RPMI7951 (cell line): ENCODE measurements at regions not wholly inside any gene's neighbourhood (a gene's known extent, or its start where the extent isn't known, plus 50 kb on each side); places are given as distances from the start of the nearest gene placed in this dataset.
"Not testable (repeated sequence)": the region's sequence is repeated elsewhere in the genome, so short reads cannot be mapped to it uniquely, and the experiment has no call there.

Experiments
- DNase-seq: peaks from one replicate; pipeline ENCODE4 v3.0.0-alpha.2; 2012; ENCODE audit warnings: low read depth

DNA sequence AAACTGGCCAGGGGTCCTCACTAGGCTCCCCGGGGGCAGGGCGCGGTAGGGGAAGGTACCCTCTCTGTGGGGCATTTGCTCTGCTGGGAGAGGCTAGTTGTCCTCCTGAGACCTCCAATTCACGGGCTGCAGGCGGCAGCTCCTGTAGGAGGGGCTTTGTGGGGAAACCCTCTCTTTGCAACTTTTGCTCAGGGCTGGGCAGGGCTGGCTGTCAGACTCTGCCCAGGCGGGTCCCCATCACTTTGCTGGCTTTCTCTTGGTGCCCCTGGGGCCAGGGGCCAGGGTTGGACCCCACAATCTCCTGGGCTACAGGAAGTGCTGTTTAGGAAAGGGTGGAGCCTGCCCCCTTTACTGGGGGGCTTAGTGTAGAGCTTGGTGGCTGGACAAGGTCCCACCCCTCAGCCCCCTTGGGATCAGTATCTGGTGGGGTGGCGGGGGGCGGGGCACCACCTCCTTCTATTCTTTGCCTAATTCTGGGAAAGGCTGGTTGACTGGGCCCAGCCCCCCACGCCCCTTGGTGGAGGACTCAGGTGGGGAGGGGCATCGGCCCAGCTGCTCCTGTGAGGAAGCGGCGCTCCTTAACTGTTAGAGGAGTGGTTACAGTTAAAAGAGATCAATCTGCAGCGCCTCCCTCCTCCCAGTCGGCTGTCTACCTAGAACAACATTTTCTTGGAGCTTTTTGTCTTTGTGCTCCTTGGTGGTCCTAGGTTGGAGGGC is 918.7 kb downstream of the AACS start:
- DNase-seq: no peak

DNA sequence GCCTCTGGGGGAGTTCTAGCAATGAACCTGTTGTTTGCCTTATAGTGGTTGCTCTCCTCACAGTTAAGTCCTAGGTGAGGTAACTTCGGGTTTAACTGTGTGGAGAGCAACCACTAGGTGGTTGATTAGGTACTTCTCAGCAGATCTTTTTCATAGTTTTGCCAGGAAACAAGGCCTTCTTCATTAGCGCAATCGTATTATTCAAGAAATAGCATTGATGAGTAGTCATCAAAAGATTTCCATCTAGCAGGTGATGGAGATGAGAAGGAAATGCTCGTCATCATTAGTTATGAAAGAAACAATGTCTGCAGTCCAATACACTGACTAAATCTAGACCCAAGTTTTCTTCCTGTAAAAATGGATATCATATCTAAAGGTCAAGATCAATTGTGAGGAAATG is 923.3 kb downstream of the AACS start:
- DNase-seq: no peak

DNA sequence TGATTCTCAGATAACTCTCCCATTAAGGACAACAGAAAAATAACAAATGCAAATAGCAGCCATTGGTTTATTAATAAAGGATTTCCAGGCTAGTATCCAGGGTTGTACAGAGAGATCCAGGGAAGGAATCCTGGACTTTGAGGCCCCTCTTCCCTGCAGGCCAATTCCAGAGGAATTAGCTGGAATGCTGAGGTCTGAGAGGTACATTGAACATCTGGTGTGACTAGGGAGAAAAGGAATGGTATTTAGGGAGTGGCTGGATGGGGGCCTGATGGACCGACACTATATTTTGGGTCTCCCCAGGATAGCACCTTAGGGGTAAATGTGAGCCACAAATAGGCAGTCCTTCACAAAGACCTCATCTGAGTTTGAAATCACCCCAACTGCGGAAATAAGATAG is 924.5 kb downstream of the AACS start:
- DNase-seq: peak; percentile 36

DNA sequence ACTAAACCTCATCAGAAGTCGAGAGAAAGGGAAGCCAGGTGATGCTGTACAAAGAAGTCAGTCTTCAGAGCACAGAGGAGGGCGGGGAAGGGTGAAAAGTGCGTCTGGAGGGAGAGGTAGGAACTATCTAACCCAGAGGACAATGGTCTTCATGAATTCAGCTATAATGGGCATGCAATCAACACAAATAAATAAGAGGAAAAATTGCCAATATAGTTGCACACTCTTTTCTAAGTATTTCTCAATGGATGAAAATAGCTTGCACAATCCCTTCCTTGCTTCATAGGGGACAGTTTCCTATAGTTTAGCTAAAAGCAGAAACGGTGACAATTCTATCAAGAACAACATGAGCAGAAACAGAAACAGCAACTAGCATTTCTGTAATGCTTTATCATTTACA is 931.2 kb downstream of the AACS start:
- DNase-seq: no peak

DNA sequence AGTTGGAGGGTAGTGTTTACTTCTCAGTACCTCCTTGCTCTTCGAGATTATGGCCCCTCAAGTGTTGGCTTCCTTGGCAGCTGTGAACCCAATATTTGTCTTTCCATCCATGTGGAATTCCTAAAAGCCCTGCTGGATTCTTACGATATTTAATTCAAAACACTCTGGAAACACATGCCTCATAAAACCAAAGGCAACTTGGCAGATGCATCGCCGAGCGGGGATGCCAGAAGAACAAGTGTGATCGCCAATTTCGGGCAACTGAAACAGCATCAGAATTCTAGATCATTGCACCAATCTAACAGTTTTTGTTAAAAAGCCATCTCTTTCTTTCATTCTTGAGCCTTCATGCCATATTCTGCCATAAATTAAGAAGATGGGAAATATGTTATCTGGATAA is 934.4 kb downstream of the AACS start:
- DNase-seq: no peak

DNA sequence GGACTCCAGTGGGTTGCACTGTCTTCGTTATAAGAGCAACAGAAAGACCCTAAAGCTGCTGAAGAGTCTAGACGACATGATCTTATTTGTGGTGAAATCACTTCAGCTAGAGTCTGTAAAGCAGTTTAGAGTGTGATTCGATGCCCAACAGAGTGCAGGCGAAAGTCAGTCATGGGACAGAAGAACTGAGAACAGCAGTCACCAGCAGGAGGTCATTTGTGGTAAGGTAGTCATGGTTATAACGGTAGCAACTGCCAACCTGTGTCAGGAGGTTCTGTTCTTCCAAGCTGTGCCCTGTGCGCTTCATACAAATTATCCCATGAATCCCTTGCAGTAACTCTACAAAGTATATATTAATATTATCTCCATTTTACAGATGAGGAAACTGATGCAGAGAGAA is 954.1 kb downstream of the AACS start:
- no peak for DNase-seq

DNA sequence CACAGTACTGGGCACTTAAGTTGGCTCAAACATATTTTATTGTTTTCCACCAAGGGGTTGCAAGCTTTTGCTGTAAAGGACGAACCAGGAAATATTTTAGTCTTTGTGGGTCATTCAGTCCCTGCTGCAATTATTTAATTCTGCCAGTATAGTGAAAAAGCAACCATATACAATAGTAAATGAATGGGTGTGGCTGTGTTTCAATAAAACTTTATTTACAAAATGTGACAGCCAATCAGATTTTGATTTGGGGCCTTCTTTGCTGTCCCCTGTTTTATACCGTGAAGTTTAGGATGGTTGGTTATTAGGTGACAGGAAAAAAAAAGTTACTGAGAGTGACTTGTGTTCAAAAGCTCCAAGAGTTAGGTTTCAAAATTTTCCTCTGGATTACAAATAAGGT is 956.4 kb downstream of the AACS start:
- DNase-seq: no peak

DNA sequence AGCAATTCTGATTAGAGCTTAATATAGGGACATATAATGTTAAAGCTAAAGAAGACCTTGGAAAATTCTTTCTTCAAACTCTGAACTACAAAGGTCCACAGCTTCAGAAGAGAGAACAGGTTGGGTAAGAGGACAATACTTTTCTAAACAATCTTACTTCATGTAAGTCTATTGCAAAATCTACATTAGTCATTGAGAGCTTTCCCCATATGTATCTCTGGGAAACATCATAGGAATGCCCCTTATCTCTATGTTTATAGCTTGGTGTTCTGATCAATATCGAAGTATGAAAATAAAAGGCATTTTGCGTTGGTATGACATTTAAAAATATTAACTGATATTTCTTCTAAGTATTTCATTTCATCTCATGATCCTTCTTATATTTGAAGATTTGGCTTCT is 962.6 kb downstream of the AACS start:
- DNase-seq: no peak

DNA sequence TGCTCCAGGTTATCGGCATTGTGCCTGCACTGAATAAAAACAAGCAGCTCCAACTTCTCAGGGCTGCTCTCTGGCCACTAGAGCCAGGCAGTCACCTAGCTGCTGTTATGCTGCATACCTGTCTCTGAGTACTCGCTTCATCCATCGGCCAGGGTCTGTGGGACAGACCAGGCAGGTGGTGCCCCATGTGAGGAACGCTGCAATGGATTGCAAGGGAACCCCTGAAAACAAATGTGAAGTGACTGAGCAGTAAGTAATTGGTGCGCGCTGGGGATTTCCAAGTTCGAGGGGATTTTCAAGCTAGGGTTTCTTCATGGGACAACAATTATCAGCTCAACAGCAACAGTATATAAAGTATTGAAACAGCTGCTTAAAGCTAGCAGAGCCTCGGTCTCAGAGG is 965.3 kb downstream of the AACS start:
- no peak for DNase-seq

DNA sequence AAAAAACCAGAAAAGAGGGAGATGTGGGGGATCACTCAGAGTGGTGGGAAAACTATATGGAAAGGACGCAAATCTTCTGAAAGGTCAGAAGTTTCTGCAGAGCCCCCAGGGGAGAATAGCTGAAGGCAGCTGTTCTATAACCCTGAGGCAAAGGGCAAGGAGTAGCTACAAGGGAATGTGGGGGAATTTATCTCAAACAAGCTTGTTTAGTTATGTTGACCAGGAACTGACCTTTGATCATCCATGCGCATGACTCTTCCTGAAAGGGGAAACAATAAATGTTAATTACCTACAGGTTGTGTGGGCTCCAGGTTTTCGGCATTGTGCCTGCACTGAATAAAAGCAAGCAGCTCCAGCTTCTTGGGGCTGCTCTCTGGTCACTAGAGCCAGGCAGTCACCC is 968.5 kb downstream of the AACS start:
- DNase-seq: peak; percentile 32

DNA sequence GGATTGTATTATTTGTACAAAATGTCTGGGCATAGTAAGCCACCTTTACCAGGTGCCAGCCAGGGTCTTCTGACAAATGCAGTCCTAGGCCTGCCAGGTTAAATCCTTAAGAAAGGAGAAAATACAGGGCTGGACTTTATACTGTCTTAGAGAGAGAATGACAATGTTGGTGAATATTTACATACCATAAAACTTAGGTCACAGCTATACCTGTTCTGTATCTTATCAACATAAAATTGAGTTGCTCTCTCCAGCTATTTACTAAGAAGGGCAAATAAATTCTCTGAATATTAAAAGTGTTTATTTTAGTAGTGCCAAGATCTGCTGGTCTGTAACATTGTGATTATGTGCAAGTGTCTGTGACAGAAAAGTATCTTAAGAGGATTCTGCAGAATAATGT is 971.1 kb downstream of the AACS start:
- no peak for DNase-seq

DNA sequence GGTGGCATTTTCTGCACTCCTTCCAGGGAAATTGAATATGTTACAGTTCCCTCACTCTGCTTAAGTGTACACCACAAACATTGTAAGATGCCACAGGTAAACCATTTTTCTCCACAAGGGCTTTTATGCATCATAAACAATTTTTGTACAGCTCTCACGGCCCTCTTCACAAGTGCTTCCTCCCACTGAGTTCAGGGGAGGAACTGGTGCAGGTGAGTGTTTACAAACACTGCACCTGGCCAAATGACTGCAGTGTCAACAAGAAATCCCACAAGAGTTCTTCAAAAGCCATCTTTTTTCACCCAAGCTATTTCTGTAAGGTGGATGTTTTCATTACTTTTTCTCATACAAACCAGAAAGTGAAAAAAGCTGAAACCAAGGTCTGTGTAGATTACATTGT is 973.2 kb downstream of the AACS start:
- DNase-seq: no peak

DNA sequence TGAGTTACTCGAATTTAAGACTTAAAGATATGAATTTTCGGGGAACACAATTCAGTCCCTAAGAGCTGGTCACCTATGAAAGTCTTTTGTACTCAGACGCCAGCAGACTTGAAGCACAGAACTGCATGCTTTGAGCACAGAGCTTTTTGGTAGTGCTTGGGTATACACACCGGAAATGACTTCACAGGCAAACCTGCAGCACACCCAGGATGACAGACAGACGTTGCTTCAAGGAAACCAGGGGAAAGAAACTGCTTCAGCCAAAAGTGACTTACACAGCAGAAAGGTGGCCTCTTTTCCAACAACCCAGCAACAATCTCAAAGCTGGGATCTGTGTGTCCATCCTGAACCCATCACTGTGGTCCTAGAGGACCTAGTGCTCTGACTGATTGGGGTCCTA is 975.1 kb downstream of the AACS start:
- no peak for DNase-seq

DNA sequence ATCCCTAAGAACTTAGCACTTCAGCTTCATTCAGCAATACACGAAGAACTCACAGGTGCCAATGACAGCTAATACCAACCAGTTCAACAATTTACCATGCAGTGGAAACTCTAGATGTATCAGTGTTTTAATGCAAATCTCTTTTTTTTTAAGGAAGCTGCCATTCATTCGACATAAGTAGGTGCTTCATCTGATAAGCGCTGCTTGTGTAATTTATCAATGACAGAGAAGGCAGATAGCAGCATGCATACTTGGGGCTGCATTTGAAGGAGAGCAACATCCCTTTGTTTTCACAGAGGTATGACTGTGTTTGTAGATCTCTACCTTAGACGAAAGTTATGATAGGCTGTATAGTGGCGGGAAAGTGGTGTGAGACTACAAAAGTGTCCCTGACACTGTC is 977.1 kb downstream of the AACS start:
- no peak for DNase-seq

DNA sequence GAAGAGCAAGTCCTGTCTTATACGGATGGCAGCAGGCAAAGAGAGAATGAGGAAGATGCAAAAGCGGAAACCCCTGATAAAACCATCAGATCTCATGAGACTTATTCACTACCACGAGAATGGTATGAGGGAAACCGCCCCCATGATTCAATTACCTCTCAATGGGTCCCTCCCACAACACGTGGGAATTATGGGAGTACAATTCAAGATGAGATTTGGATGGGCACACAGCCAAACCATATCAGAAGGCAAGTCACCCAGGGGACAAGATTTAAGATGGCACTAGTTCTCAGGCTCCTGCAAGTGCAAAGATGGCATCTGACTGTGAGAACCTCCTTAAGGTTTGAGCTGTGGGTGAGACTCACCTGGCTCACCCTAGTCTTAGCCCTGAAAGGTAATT is 984.3 kb downstream of the AACS start:
- DNase-seq: not testable (repeated sequence)

DNA sequence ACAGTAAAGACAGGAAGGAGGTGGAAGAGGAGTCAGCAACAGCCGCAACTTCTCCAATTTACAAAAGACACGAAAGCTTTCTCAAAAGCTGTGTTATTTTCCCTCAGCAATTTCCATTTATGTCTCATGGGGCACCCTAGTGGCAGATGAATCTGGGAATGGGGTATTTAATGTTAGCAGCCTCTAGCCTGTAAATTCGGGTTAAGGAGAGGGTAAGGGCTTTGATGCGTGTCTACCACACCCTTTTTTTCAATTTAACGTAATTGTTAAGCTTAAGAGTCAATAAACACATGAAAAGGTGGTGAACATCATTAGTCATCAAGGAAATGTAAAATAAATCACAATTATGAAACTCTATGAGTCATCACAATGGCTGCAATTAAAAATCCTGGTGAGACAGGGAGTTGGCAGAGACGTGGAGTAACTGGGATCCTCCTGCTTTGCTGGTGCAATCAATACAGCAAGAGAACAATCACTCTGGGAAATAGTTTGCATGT is 986.4 kb downstream of the AACS start:
- DNase-seq: peak; percentile 68

DNA sequence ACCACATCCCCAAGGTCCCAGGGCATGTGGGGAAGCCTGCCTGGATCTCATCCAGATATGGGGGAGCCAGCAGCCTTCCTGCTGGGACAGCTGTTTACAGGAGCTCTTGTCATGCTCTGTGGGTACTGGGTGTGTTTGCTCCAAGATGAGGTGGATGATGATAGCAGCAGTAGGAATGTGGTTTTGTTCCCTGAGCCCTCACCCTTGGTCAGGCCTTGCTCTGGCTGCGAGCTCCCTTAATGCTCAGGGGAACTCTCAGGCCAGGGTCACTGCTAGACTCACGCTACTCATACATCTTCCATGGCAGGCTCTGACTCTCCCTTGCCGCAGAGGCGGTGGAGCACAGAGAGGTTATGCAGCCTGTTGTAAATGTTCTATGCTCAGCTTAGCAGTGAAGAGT is 990.3 kb downstream of the AACS start:
- DNase-seq: peak; percentile 79

DNA sequence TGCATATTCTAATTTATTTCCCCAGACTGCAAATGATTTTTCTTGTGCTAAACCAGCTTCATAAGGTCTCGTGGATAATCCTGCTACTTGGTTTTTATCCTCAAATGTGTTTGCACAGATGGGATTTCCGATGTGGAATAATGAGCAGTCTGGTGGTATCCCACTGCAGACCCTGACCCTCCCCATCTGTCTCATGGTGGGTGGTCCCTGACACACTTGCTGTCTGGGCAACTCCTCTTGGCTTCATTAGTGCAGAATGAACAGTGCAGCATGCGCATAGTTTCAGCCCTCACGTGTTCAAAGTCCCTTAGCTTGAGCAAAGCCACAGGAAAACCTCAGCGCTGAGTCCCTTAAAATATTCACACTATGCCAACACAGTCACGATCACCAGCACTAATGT is 996.5 kb downstream of the AACS start:
- no peak for DNase-seq

DNA sequence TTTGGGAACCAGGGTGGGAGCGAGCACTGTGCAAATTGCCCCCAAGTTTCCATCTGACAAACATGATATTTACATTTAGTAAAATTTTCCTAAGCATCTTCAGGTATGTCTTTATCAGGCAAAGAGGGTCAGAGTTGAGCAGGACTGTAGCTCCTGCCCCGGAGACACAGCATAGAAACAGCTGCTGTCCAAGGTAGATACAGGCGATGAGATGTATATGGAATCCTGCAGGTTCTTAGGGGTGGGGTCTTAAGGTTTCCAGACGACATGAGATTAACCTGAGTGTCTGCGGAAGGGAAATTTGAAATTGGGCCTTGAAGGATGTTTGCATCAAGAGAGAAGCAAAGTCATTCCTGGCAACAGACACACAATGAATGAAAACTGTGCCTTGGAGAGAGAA is 998.8 kb downstream of the AACS start:
- DNase-seq: no peak

DNA sequence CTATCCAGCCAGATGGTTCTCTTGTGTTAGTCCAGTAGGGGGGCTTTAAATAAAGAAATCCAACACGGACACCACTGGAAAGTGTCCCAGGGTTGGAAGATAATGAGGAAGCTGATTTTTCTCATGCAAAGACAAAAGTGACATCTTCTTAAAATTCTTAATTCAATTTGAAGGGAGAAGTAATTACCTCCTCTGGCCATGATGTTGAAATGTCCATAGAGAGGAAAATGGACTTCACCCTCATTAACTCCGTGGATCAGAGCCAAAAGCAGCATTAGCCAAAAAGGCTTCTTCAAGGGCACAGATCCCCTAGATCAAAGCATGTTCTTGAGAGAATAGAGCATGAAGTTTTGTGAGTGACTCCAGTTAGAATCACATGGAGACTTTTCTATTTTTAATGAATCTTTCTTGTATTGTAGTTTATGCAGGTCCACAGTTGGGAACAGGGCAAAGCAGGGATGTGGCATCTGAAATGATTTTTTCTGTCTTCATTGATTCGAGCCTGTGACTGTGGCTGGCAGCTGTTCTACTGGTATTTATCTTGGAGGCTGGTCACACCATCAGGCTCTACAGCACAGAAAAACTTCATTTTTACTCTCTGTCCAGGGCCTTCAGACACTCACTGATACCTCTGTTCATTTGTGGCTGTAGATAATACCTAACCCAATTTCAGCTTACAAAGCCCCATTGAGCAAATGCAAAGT is 1002.5 kb downstream of the AACS start:
- no peak for DNase-seq

DNA sequence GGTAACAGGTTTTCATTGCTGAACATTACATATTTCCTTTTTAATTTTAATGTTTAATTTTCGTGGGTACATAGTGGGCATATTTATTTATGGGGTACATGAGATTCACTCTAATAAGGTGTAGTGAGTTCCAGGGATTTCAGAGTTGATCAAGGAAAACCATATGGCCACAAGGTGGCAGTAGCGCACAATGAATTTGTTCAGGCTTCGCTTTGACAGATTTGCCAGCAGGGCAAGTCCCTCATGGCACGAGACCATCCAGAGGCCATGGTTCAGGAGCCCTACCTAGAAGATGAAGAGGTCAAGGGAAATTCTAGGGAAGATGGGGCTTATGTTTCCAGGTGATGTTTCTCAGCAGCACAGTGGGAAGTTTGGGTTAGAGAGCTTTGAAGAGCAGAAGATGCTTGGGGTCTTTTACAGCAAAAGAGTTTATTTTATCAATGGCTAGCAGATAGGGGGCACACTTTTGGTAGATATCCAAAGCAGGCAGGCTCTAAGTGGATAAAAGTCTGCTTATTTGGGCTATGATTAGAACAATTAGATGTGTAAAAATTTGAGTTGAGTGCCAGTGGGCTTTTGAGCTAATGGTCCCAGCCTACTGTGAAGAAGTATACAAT is 1004.4 kb downstream of the AACS start:
- peak; percentile 48 for DNase-seq

DNA sequence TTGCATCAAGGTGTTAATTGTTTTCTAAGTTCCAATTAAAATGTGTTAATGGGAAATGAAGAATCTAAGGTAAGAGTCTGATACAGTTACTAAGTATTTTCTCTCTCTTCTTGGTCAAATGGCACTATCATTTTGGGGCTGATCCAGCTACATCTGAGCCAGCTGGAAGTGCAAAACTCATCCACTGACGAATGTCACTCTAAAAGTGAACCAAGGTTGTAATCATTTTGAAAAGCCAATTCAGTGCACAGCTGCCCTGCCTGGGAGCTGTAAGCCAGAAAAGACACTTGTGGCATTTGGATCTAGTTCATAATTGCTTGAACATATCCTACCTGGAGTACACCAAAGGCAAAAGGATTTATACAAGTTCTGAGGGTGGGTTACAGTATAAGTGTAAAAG is 1011.3 kb downstream of the AACS start:
- no peak for DNase-seq

DNA sequence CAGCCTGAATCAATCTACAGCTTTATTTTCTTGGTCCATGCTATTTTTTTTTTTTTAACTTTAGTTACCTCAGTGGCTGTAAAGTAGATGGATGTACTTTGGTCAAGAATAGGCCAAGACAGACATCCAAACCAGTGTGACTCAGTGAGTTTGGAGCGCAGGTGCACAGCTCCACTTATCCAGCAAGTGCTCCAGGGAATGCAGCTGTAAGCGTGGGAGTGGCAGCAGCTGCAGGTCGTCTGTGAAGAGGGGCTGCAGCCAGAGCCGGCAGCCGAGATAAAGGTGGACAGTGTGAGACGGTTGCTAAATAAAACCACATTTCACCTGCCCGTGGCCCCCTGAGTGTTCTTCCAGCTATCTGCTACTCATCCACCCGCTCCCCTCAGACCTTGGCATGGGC is 1018.7 kb downstream of the AACS start:
- no peak for DNase-seq
